Tibial nerve (tissue), 4 donors: ENCODE measurements at regions not wholly inside any gene's neighbourhood (a gene's known extent, or its start where the extent isn't known, plus 50 kb on each side); places are given as distances from the start of the nearest gene placed in this dataset.

Experiments used
- EP300 ChIP-seq, 2 donors: sonication (generic); formaldehyde crosslinking; IDR thresholded peaks; one replicate each; pipeline ENCODE4 v1.6.1; 2017; ENCODE audit warnings: antibody characterized with exemption in 2 of 2, mild to moderate bottlenecking in 1 of 2
- POLR2A ChIP-seq, 2 donors: fragments of 450-650 bp; IDR thresholded peaks; one replicate each; pipeline ENCODE4 v1.6.1; 2017; ENCODE audit warnings: antibody characterized with exemption in 2 of 2, mild to moderate bottlenecking in 2 of 2, moderate library complexity in 2 of 2
- TF ChIP-seq, protein P1 (sequence below), 5 experiments: fragments of 200-600 bp in 3 of 5; fragments of 450-650 bp in 2 of 5; sonication (generic) in 3 of 5; IDR thresholded peaks; one replicate each; pipeline ENCODE4 v1.5.1; 2016 to 2019; ENCODE audit warnings: antibody characterized with exemption in 5 of 5, mild to moderate bottlenecking in 3 of 5, moderate library complexity in 2 of 5

GRCh38 chr18:25734336-25734735, 356.1 kb downstream of the SS18 start:
- TF ChIP-seq POLR2A (IDR thresholded peaks at IDR 0.05): no peak
- TF ChIP-seq, protein P1, sequence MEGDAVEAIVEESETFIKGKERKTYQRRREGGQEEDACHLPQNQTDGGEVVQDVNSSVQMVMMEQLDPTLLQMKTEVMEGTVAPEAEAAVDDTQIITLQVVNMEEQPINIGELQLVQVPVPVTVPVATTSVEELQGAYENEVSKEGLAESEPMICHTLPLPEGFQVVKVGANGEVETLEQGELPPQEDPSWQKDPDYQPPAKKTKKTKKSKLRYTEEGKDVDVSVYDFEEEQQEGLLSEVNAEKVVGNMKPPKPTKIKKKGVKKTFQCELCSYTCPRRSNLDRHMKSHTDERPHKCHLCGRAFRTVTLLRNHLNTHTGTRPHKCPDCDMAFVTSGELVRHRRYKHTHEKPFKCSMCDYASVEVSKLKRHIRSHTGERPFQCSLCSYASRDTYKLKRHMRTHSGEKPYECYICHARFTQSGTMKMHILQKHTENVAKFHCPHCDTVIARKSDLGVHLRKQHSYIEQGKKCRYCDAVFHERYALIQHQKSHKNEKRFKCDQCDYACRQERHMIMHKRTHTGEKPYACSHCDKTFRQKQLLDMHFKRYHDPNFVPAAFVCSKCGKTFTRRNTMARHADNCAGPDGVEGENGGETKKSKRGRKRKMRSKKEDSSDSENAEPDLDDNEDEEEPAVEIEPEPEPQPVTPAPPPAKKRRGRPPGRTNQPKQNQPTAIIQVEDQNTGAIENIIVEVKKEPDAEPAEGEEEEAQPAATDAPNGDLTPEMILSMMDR (IDR thresholded peaks at IDR 0.05): no peak
- TF ChIP-seq EP300 (IDR thresholded peaks at IDR 0.05): no peak
